Inflammatory macrophage (primary cell): ENCODE measurements at regions not wholly inside any gene's neighbourhood (a gene's known extent, or its start where the extent isn't known, plus 50 kb on each side); places are given as distances from the start of the nearest gene placed in this dataset.
A peak's percentile ranks its signal among the peaks of the same experiment; 100 is the strongest.
"Not testable (repeated sequence)": the region's sequence is repeated elsewhere in the genome, so short reads cannot be mapped to it uniquely, and the experiment has no call there.

Experiments used
- DNase-seq, 2 donors: peaks; one replicate each; pipeline ENCODE4 v3.0.0-alpha.2; 2020 to 2022

DNA sequence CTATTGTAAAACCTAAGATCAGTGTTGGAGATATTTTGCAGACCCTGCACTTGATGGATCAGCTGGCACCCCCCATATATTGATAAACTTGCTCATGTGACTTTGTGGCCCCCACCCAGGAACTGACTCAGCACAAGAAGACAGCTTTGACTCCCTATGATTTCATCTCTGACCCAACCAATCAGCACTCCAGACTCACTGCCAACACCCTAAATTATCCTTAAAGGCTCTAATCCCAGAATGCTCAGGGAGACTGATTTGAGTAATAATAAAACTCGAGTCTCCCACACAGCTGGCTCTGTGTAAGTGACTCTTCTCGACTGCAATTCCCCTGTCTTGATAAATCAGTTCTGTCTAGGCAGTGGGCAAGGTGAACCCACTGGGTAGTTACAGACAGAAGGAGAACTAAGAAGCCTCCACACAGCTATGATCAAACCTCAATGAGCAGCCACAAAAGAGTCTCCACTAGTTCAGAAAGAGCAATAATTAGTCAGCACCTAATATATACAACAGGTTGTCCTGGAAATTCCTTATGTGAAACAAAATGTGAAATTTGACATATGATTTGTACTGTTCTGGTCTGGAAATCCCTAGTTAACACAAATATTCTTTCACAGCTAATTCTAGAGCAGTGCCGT lies 52.2 kb downstream of the ACTL7B start:
- DNase-seq, result no peak

- DNase-seq, result no peak
Measured at GRCh38 chr9:108802967-108803366, 52.8 kb downstream of the ACTL7B start.

DNA sequence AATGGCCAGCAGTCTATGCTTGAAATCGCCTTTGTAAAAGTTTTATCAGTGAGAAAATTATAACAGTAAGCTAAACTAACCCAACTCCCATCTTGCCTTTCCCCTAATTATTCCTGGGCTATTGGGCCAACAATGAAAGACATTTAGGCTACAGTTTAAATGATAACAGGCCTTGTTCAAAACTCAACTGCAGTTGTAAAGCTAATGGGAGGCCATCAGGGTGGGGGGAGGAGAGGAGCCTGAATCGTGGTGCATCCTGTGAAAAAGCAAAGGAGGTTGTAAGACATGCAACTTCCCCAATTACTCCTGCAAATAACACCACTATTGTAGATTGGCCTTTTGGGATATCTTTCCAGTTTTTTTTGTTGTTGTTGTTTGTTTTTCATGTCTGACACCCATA lies 53.8 kb downstream of the ACTL7B start:
- DNase-seq, result no peak

DNA sequence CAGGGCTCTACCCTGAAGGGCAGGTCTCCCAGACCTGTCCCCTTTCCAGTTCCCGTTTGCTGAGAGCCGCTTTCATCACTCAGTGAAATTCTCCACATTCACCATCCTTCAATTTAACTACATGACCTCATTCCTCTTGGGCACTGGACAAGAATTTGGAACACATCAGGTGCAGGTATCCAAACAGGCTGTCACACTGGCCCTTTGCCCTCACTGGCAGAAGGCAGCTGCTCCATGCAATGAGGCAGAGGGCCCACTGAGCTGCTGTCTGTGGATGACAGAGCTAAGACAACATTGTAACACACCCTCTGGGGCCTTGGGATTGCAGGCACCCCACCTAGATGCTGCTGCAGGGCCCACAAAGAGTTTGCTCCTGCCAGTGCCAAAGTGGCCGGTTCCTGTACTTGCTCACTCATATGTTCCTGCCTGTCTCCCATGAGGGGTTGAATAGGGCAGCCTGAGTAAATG lies 55.1 kb downstream of the ACTL7B start:
- DNase-seq, result no peak

- DNase-seq, result no peak
Measured at GRCh38 chr9:108793573-108793972, 62.2 kb downstream of the ACTL7B start.

- no peak for DNase-seq
Measured at GRCh38 chr9:108789742-108790141, 66.0 kb downstream of the ACTL7B start.

- no peak for DNase-seq
Measured at GRCh38 chr9:108787690-108788048, 68.1 kb downstream of the ACTL7B start.

DNA sequence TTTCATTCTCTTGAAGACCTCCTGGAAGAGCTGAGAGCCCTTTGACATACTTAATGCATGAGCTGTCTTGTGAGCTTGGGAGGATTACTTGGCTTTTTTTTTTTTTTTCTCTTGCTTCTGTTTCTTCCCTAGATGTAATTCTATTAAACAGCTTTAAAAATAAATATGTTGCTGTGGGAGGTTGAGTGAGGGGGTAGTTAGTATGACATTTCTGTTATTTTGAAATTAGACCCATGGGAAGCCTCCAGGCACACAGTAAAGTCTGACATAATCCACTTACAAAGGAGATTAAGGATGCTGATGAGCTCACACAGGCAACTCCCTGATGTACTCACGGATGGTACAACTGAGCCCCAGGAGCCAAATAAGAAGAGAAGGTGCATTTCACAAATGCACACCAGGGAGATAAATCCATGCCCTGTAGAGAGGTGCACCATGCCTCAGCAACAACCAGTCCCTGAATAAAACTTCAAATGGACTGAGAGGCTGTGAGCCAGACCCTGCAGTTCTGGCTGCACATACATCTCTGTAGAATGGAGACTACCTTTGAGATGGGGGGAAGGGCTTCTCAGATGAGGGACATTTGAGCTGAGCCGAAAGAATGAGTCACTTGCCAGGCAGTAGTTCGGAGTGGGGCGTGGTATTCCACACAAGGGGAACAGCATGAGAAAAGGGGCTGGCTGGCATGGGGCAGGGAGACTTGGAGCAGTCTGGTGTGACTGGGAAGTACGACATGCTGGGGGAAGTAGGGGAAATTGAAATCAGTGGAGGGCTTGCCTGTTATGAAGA lies 68.7 kb downstream of the ACTL7B start:
- DNase-seq, result peak; percentile 86

GRCh38 chr9:108786322-108786721 lies 69.5 kb downstream of the ACTL7B start:
- peak; percentile 39 to 80 for DNase-seq

GRCh38 chr9:108784998-108785397 lies 70.8 kb downstream of the ACTL7B start:
- peak; percentile 93 for DNase-seq

- peak; percentile 40 to 47 for DNase-seq
Measured at GRCh38 chr9:108783731-108784495, 71.9 kb downstream of the ACTL7B start.

DNA sequence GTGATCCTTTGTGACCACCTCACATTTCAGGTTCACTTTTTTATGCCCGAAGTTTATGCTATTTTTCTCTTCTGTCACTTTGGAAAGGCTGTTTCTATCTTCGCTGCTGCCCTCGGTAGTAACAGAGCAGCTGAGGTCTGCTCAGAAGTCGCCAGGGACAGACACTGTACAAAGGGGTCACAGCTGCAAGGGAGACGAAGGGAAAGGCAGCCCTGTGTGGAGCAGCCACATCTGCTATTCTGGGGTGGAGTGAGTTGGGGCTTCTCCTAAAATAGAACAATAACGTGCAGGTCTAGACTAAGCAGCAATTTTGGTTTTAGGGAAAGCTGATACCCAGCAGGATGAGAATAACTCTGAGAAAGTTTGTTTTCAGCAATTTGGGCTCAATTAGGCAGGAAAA lies 72.5 kb downstream of the ACTL7B start:
- no peak for DNase-seq

DNA sequence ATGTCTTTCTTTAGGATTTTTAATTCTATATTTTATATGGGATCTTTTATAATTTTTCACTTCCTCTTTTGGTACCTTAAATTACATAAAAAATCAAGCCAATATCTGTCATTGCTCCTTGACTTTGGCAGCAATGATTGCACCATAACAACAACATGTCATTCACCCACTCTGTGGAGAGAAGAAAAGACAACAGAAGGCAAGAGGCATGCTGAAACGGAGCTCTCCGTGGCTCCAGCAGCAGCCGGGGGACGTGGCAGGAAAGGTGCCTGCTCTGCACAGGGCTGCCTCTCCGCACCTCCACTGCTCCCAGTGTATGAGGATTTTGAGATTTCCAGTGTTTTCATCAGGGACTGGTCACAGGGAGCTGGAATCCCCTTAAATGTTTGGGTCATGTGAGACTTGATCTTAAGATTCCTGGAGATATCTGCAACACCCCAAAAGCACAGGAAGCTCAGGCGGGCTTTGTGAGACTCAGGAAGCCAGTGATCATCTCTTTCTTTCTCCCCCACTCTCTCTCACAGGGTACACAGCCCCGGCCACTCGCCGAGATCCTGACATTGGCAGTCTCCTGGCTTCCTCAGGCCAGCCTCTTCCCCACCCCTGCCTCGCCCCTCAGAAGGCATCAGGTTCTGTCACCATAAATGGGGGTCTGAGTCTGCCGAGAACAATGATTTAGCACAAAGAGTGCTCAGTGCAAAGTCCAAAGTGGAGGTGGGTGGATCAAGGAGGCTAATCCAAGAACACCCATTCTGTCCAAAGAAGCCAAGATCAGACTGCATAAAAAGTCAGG lies 74.6 kb downstream of the ACTL7B start:
- DNase-seq, result peak; percentile 57 to 66

DNA sequence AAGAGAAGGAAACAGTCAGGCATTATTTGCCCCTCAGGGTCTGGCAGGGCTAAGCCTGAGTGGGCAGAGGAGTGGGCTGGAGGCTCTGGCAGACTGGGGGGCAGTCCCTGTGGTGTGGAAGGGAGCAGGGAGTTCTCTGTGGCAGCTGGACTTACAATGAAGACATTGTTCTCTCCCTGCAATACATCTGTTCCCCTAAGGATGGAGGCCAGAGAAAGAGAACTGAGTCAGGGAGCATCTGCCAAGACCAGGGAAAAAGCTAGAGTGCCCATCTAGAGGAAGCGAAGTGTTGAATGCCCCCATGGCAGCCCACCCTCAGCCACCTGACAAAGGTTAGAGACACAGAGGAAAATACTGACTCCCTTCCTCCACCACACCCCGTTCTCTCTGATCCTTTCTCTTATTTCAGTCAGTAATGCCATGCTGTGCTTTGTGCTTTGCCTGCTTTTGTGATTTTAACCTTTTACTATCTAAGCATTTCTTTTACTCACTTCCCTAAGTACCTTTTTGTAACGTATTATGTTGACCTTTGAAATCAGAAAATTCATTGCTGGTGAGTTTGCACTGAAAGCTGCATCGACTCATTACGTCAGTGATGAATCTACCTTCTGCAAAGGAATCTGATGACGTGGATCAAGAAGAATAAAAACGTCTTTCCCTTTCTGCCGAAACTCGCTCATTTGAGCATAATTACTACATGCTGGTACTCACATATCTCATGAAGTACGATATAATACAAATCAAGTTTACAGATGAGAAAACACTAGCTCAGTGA lies 76.0 kb downstream of the ACTL7B start:
- no peak for DNase-seq

DNA sequence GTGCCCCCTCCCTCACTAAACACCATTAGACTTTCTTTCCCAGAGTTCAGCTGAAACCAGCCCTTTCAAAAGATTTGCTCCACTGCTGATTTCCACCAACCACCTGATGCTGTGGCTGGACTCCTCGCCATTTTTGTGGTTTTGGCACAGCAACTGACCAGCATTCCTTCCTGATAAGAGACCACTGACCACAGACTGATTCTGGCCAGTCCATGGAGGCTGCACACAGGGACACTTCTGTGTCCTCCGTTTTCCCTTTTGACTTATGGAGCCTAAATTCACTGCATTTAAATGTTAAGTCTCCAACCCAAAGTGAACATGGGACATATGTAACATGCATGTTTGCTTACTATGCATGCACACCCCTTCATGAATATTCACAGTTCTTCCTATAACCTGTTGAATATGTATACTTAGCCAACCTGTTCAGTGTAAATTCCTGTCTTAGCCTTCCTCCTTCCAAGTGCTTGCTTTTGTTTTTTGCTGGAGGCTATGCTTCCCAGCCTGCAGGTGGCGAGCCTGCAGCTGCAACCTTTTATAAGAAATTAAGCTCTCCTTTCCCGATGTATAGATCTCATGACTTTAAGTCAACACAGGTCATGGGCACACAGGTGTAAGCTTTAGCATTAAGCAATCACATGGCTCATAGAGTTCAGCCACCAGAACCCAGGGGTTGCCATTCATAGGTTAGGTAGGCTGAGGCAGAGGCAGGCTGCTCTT lies 78.7 kb downstream of the ACTL7B start:
- DNase-seq, result no peak

DNA sequence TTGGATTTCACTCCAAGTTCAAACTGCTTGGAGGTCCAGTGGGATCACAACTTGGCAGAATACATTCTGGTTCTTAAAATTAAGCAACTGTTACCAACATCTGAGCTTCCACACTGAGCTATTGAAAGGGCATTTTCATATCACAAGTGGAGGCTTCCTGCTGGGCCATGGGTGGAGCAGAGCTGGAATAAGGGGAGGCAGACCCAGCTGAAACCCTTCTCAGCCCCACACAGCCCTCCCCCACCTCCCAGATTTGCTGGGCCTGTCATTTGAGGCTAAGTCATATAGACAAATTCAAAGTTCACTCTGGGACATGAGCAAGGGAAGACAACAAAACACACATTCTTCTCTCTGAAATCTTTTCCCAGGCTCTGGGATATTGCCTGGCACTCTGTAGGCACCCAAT lies 79.9 kb downstream of the ACTL7B start:
- no peak for DNase-seq

DNA sequence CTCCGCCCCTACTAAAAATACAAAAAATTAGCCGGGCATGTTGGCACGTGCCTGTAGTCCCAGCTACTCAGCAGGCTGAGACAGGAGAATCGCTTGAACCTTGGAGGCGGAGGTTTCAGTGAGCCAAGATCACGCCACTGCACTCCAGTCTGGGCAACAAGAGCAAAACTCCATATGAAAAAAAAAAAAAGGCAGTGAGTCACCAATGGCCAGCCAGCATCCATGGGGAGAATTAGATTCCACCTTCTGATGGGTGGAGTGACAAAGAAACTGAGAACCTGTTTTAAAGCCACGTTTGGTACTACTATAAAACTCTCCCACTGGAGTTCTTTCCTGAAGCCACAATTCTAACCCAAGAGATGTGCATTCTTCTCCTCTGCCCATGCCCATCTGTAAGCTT lies 81.7 kb downstream of the ACTL7B start:
- DNase-seq, result not testable (repeated sequence)

DNA sequence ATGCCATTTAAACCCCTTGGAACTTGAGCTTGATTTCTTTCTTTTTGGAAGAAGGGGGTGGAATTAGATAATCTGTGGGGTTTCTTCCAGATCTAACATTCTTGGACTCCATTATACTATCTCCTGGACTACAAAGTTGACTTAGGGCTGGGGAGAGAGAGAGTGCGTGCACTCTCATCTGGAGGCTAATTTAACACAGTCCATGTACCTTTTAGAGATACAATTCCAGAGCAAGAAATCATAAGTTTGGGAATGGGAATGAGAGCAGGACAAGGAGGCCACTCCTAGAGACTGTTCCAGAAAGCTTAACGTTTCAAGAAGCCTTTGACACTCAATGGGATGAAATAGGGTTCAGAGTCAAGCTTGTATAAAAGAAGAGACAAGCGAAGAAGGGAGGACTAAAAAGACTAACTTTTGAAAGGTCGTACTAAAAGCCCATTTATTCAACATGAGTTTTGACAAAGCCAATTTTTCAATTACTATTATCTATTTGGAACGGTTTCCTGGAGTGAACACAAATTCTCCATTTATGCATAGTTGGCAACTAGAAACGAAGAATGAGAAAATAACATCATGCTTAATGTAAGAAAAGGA lies 83.4 kb downstream of the ACTL7B start:
- DNase-seq, result no peak

DNA sequence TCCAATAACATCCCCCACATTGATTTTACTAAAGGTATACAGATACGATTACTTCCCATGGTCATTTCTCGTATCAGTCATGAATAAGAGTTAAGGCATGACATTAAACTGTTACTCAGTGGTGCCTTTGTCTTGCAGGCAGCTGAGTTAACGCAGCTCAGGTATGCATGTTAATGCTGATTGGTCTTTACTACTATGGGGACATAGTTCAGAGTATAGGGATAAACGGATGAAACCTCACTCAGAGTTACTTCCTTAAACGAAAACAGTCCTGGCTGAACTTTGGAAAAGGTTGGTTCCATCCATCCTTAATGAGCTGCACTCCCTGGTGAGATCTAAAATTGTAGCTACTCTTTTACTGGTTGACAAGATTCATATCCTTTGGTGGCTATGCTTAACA lies 87.0 kb downstream of the ACTL7B start:
- no peak for DNase-seq

GRCh38 chr9:108766626-108767161 lies 89.1 kb downstream of the ACTL7B start:
- DNase-seq, result peak in 1 of 2 donors; percentile 36
